Caco-2 (cell line): ENCODE measurements at regions not wholly inside any gene's neighbourhood (a gene's known extent, or its start where the extent isn't known, plus 50 kb on each side); places are given as distances from the start of the nearest gene placed in this dataset.

Experiments used
- BruUV-seq: library from RNA; stranded (reverse); fragments of 400-500 nt; replicated peaks from 2 replicates; lab custom pipeline; 2021; lab: Mats Ljungman, UMichigan
- CTCF ChIA-PET: fragments of 300-600 bp; sonication (Branson Sonifier 250); formaldehyde crosslinking; loops from one replicate; lab custom pipeline; 2022; ENCODE audit warnings: antibody characterized with exemption; lab: Charles Lee
- POLR2A ChIA-PET: fragments of 300-600 bp; sonication (Branson Sonifier 250); formaldehyde crosslinking; loops from one replicate; lab custom pipeline; 2022; ENCODE audit warnings: antibody characterized with exemption; lab: Charles Lee
- DNase-seq, 2 experiments: peaks; one replicate each; pipeline versions ENCODE4 v3.0.0 to v3.0.0-alpha.2; 2020 to 2022
- H3K27me3 ChIP-seq: replicated peaks from 2 replicates; pipeline ENCODE4 v1.6.0; 2011; ENCODE audit warnings: low read length; ENCODE audit not compliant: control insufficient read depth, insufficient read depth
- H3K36me3 ChIP-seq: 2 replicates; pipeline ENCODE4 v1.5.1; 2011; ENCODE audit warnings: low read length; ENCODE audit not compliant: control insufficient read depth, insufficient read depth
- H3K4me1 ChIP-seq: fragments of 250-450 bp; sonication (Bioruptor Pico); 2 replicates; pipeline ENCODE4 v1.5.1; 2020; ENCODE audit warnings: mild to moderate bottlenecking
- H3K4me3 ChIP-seq: 2 replicates; pipeline ENCODE4 v1.5.1; 2011; ENCODE audit warnings: low read depth, mild to moderate bottlenecking, control low read depth, low read length
- H3K9me3 ChIP-seq: fragments of 250-450 bp; sonication (Bioruptor Pico); 2 replicates; pipeline ENCODE4 v1.5.1; 2020; ENCODE audit warnings: mild to moderate bottlenecking, moderate library complexity
- H3K27ac Mint-ChIP-seq: one replicate; pipeline ENCODE4 v1.8.0; 2022; ENCODE audit warnings: mixed read lengths; ENCODE audit not compliant: unreplicated experiment
- H3K27me3 Mint-ChIP-seq: one replicate; pipeline ENCODE4 v1.8.0; 2022; ENCODE audit warnings: mixed read lengths; ENCODE audit not compliant: insufficient read depth, unreplicated experiment
- H3K36me3 Mint-ChIP-seq: one replicate; pipeline ENCODE4 v1.8.0; 2022; ENCODE audit warnings: mild to moderate bottlenecking, mixed read lengths; ENCODE audit not compliant: insufficient read depth, unreplicated experiment
- H3K4me1 Mint-ChIP-seq: one replicate; pipeline ENCODE4 v1.8.0; 2022; ENCODE audit warnings: low read depth, mixed read lengths; ENCODE audit not compliant: unreplicated experiment
- H3K4me3 Mint-ChIP-seq: one replicate; pipeline ENCODE4 v1.8.0; 2022; ENCODE audit warnings: mild to moderate bottlenecking, moderate library complexity, mixed read lengths; ENCODE audit not compliant: unreplicated experiment
- H3K9me3 Mint-ChIP-seq: one replicate; pipeline ENCODE4 v1.8.0; 2022; ENCODE audit warnings: mixed read lengths; ENCODE audit not compliant: unreplicated experiment
- CTCF ChIP-seq, 2 experiments: fragments of 200-600 bp in 1 of 2; IDR thresholded peaks; 1 replicate in 1 of 2; 2 replicates in 1 of 2; pipeline versions ENCODE4 v1.5.1 to v1.8.0; 2011 to 2022; ENCODE audit warnings: antibody characterized with exemption in 1 of 2, control low read depth in 1 of 2, inconsistent platforms in 1 of 2, low read depth in 1 of 2, low read length in 1 of 2, mild to moderate bottlenecking in 1 of 2, moderate library complexity in 1 of 2; ENCODE audit not compliant: insufficient read depth in 1 of 2, severe bottlenecking in 1 of 2, unreplicated experiment in 1 of 2
- intact Hi-C: fragments of 100-400 bp; cut with micrococcal nuclease; formaldehyde crosslinking; loops from one replicate; pipeline ENCODE4 v1.10.0; 2022; ENCODE audit not compliant: unreplicated experiment

GRCh38 chr3:139157161-139157932, 112.7 kb upstream of the PRR23C start:
- no peak overlapping the region for H3K27ac Mint-ChIP-seq
- DNase-seq: no peak
- intact Hi-C loops: no loop called here
- Histone ChIP-seq H3K4me3 (no peak overlapping the region), H3K27me3 (no peaks in the 10 kb centered on the region; the same call in 1 of the 2 replicates), H3K4me1 (no peaks in the 10 kb centered on the region), H3K9me3 (no peaks in the 10 kb centered on the region), H3K36me3 (no peaks in the 10 kb centered on the region)
- no peaks in the 10 kb centered on the region for H3K4me1 Mint-ChIP-seq
- H3K27me3 Mint-ChIP-seq: peaks cover 21% of the 10 kb centered on the region
- H3K4me3 Mint-ChIP-seq: no peak overlapping the region
- H3K9me3 Mint-ChIP-seq: no peaks in the 10 kb centered on the region
- no peak for TF ChIP-seq CTCF (IDR thresholded peaks at IDR 0.05; ENCODE audit: insufficient read depth in 1 of 2, low read depth in 1 of 2, low read length in 1 of 2, severe bottlenecking in 1 of 2, unreplicated experiment in 1 of 2)
- H3K36me3 Mint-ChIP-seq: no peaks in the 10 kb centered on the region
- ChIA-PET CTCF (no interaction called here), POLR2A (no interaction called here)
- no TSS peak for BruUV-seq

- no peaks in the 10 kb centered on the region; the same call in 1 of the 2 replicates for H3K27me3 ChIP-seq
- ChIA-PET CTCF (no interaction called here), POLR2A (no interaction called here)
- Mint-ChIP-seq H3K27ac (no peak overlapping the region), H3K27me3 (peaks cover 24% of the 10 kb centered on the region), H3K9me3 (no peaks in the 10 kb centered on the region), H3K4me3 (no peak overlapping the region), H3K4me1 (no peaks in the 10 kb centered on the region), H3K36me3 (no peaks in the 10 kb centered on the region)
- no peak overlapping the region for H3K4me3 ChIP-seq
- no peaks in the 10 kb centered on the region for H3K4me1 ChIP-seq
- no peak for TF ChIP-seq CTCF (IDR thresholded peaks at IDR 0.05; ENCODE audit: insufficient read depth in 1 of 2, low read depth in 1 of 2, low read length in 1 of 2, severe bottlenecking in 1 of 2, unreplicated experiment in 1 of 2)
- no TSS peak for BruUV-seq
- DNase-seq: no peak
- no peaks in the 10 kb centered on the region for H3K36me3 ChIP-seq
- intact Hi-C loops: no loop called here
- H3K9me3 ChIP-seq: no peaks in the 10 kb centered on the region
Measured at GRCh38 chr3:139159356-139159755, 114.7 kb upstream of the PRR23C start.

GRCh38 chr3:139173372-139174108, 128.8 kb upstream of the PRR23C start:
- Mint-ChIP-seq H3K4me3 (no peak overlapping the region), H3K27ac (no peak overlapping the region), H3K27me3 (peaks cover 14% of the 10 kb centered on the region), H3K36me3 (no peaks in the 10 kb centered on the region), H3K4me1 (no peaks in the 10 kb centered on the region), H3K9me3 (no peaks in the 10 kb centered on the region)
- Histone ChIP-seq H3K9me3 (no peaks in the 10 kb centered on the region), H3K27me3 (no peaks in the 10 kb centered on the region), H3K36me3 (no peaks in the 10 kb centered on the region), H3K4me3 (no peak overlapping the region), H3K4me1 (no peaks in the 10 kb centered on the region)
- DNase-seq: no peak
- intact Hi-C loops: no loop called here
- TF ChIP-seq CTCF (IDR thresholded peaks at IDR 0.05; ENCODE audit: insufficient read depth in 1 of 2, low read depth in 1 of 2, low read length in 1 of 2, severe bottlenecking in 1 of 2, unreplicated experiment in 1 of 2): no peak
- CTCF ChIA-PET: no interaction called here
- POLR2A ChIA-PET: no interaction called here
- BruUV-seq: no TSS peak
